ENCODE measurements at regions not wholly inside any gene's neighbourhood (a gene's known extent, or its start where the extent isn't known, plus 50 kb on each side); places are given as distances from the start of the nearest gene placed in this dataset.

DNA sequence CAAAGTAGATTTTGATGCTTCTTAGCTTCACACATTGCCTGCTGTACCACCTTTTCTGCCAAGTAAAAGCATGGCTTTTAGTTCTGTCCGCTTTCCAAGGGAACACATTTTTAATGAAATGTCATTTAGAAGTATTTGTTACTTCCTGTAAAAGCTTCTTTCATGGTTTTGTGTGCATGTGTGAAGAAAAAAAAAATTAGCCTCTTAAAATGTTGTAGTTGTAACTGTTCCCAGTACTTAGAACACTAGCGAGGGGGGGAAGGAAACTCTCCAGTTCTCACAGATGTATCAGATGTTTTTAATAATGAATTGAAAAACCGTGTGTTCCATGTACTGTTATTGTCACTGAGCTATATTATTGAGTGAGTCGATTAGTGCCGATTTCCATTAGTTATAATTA, 568.3 kb upstream of the ADGRL2 start:
- no peak for DNase-seq
- Histone ChIP-seq H3K27ac (no peak overlapping the region), H3K4me1 (no peaks in the 10 kb centered on the region), H3K9me3 (no peaks in the 10 kb centered on the region), H3K4me3 (no peak overlapping the region), H3K36me3 (no peaks in the 10 kb centered on the region), H3K27me3 (no peaks in the 10 kb centered on the region)
- intact Hi-C loops (cut with DNase I): no loop called here
- TF ChIP-seq EP300 (IDR thresholded peaks at IDR 0.05) (no peak), POLR2A (IDR thresholded peaks at IDR 0.05) (no peak), POLR2AphosphoS5 (IDR thresholded peaks at IDR 0.05) (no peak), CTCF (IDR thresholded peaks at IDR 0.05) (no peak)
- WGBS, 2 donors: 50 to 71% methylated on average over 5 of the region's 5 CpGs

DNA sequence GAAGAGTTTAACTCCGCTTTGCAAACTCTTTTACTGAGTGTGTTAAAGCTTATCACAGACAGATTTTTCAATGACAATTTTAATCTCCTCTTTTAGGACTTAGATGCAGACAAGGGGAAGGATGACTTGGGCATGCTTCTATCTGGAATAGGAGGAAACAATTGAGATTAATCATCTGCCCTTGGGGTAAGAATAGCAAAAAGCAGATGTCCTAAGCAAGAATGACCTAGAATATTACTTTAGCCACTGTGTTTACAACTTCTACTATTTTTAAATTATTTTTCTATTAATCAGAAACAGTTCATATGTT, 569.0 kb upstream of the ADGRL2 start:
- H3K27me3 ChIP-seq: no peaks in the 10 kb centered on the region
- H3K4me3 ChIP-seq: no peak overlapping the region
- DNase-seq: no peak
- intact Hi-C loops (cut with DNase I): no loop called here
- no peaks in the 10 kb centered on the region for H3K9me3 ChIP-seq
- WGBS, 2 donors: 42 to 53% methylated on average over 1 of the region's 1 CpG
- H3K36me3 ChIP-seq: no peaks in the 10 kb centered on the region
- H3K27ac ChIP-seq: no peak overlapping the region
- TF ChIP-seq EP300 (IDR thresholded peaks at IDR 0.05) (no peak), CTCF (IDR thresholded peaks at IDR 0.05) (no peak), POLR2AphosphoS5 (IDR thresholded peaks at IDR 0.05) (no peak), POLR2A (IDR thresholded peaks at IDR 0.05) (no peak)
- H3K4me1 ChIP-seq: no peaks in the 10 kb centered on the region

DNA sequence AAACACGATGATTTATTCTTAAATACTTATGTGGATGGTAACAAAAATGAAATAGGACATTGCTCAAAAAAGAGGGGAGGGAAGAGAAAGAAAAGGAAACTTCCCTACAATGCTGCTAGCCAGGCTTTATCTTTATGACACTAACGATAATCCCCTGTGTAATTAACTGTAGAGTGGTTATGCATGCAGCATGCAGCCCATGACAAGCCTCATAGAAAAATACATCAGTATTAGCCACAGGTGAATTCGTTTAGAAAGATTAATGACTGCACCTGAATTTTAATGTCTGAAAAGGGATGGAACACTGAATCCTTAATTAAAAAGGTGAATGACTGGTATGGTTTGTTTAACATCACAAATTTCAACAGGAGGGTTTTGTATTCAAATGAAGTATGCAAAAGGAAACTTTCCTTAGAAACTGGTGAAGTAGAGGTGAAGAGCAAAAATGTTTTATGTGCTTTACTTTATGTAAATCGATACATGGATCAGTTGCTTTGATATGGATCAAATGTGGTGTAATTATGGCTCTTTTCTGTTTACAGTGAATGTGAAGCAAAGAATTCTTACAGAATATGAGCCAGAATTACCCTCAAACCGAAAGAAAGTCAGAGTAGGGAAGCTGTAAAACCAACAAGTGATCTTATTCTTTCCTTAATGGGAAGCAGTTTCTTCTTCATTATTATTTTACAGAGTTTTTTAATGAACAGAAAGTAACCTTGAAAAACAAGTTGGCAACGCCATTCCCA, 569.6 kb upstream of the ADGRL2 start:
- no peaks in the 10 kb centered on the region for H3K36me3 ChIP-seq
- no peak for DNase-seq
- no peaks in the 10 kb centered on the region for H3K9me3 ChIP-seq
- H3K27me3 ChIP-seq: no peaks in the 10 kb centered on the region
- no peak overlapping the region for H3K27ac ChIP-seq
- no peaks in the 10 kb centered on the region for H3K4me1 ChIP-seq
- intact Hi-C loops (cut with DNase I): no loop called here
- TF ChIP-seq POLR2AphosphoS5 (IDR thresholded peaks at IDR 0.05) (no peak), POLR2A (IDR thresholded peaks at IDR 0.05) (no peak), EP300 (IDR thresholded peaks at IDR 0.05) (no peak), CTCF (IDR thresholded peaks at IDR 0.05) (no peak)
- WGBS, 2 donors: 11 to 44% methylated on average over 6 of the region's 6 CpGs
- no peak overlapping the region for H3K4me3 ChIP-seq

GRCh38 chr1:81228926-81229325, 571.8 kb upstream of the ADGRL2 start:
- Histone ChIP-seq H3K27ac (no peak overlapping the region), H3K4me1 (no peaks in the 10 kb centered on the region), H3K9me3 (no peaks in the 10 kb centered on the region), H3K36me3 (no peaks in the 10 kb centered on the region), H3K4me3 (no peak overlapping the region), H3K27me3 (no peaks in the 10 kb centered on the region)
- WGBS, 2 donors: 85 to 88% methylated on average over 6 of the region's 6 CpGs
- no peak for DNase-seq
- TF ChIP-seq POLR2AphosphoS5 (IDR thresholded peaks at IDR 0.05): no peak
- no peak for TF ChIP-seq POLR2A (IDR thresholded peaks at IDR 0.05)
- no peak for TF ChIP-seq EP300 (IDR thresholded peaks at IDR 0.05)
- TF ChIP-seq CTCF (IDR thresholded peaks at IDR 0.05): no peak
- intact Hi-C loops (cut with DNase I): no loop called here

GRCh38 chr1:81226603-81226928, 574.2 kb upstream of the ADGRL2 start:
- Histone ChIP-seq H3K27me3 (no peaks in the 10 kb centered on the region), H3K4me1 (no peaks in the 10 kb centered on the region), H3K27ac (no peak overlapping the region), H3K36me3 (no peaks in the 10 kb centered on the region), H3K9me3 (no peaks in the 10 kb centered on the region), H3K4me3 (no peak overlapping the region)
- intact Hi-C loops (cut with DNase I): no loop called here
- WGBS, 2 donors: 74% methylated on average over 2 of the region's 2 CpGs
- TF ChIP-seq POLR2A (IDR thresholded peaks at IDR 0.05): no peak
- TF ChIP-seq EP300 (IDR thresholded peaks at IDR 0.05): no peak
- TF ChIP-seq POLR2AphosphoS5 (IDR thresholded peaks at IDR 0.05): no peak
- no peak for TF ChIP-seq CTCF (IDR thresholded peaks at IDR 0.05)
- no peak for DNase-seq

All from sigmoid colon (tissue), 6 donors.